ENCODE measurements at regions not wholly inside any gene's neighbourhood (a gene's known extent, or its start where the extent isn't known, plus 50 kb on each side); places are given as distances from the start of the nearest gene placed in this dataset.

GRCh38 chrY:15689994-15690393 lies 1165.7 kb downstream of the NLGN4Y start:
- no peak for DNase-seq

- no peak for DNase-seq
These were observed 1177.8 kb downstream of the NLGN4Y start for GRCh38 chrY:15702131-15702530.

GRCh38 chrY:15704906-15705305 lies 1180.6 kb downstream of the NLGN4Y start:
- no peak for DNase-seq

GRCh38 chrY:15749533-15750433 lies 1225.5 kb downstream of the NLGN4Y start:
- no peak for DNase-seq

- DNase-seq = no peak
These were observed 1226.7 kb downstream of the NLGN4Y start for GRCh38 chrY:15751001-15751400.

- DNase-seq = no peak
These were observed 1231.9 kb downstream of the NLGN4Y start for GRCh38 chrY:15756266-15756665.

- DNase-seq = no peak
These were observed 1249.2 kb downstream of the NLGN4Y start for GRCh38 chrY:15773579-15773978.

GRCh38 chrY:15775880-15776279 lies 1251.6 kb downstream of the NLGN4Y start:
- no peak for DNase-seq

- no peak for DNase-seq
These were observed 1255.6 kb downstream of the NLGN4Y start for GRCh38 chrY:15779891-15780290.

- DNase-seq = no peak
These were observed 1275.7 kb downstream of the NLGN4Y start for GRCh38 chrY:15800021-15800420.

GRCh38 chrY:15805985-15806384 lies 1281.7 kb downstream of the NLGN4Y start:
- DNase-seq = no peak

GRCh38 chrY:15814241-15814640 lies 1289.9 kb downstream of the NLGN4Y start:
- DNase-seq = no peak

All from activated naive CD4-positive, alpha-beta T cell treated with Interleukin-2 at 50 U/mL for 16 hours (primary cell).